HG02642 (cell line): ENCODE measurements at regions not wholly inside any gene's neighbourhood (a gene's known extent, or its start where the extent isn't known, plus 50 kb on each side); places are given as distances from the start of the nearest gene placed in this dataset.

Source experiments
- ATAC-seq: cut with Tn5 transposase; IDR thresholded peaks from one replicate; pipeline ENCODE4 v1.9.1; 2021; ENCODE audit warnings: mild to moderate bottlenecking; ENCODE audit not compliant: unreplicated experiment, poor library complexity

DNA sequence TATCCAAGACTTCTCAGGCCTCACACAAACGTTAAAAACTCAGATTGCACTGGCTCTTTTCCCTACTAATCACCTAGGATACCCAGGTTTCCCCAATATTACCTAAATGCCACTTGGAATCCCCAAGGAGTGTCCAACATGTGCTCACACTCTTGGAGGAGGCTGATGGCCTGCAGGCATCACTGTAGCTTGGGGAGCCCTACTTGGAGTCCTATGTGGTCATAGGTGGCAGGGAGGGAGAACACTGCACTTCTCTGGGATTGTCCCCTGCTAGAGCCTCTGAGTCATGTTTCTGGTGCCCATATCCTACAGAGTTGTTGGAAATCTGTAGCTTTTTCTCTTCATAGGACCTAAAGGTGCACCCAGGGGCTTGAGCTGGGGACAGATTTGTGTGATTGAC, 433.7 kb downstream of the ARHGEF28 start:
- no peak for ATAC-seq

DNA sequence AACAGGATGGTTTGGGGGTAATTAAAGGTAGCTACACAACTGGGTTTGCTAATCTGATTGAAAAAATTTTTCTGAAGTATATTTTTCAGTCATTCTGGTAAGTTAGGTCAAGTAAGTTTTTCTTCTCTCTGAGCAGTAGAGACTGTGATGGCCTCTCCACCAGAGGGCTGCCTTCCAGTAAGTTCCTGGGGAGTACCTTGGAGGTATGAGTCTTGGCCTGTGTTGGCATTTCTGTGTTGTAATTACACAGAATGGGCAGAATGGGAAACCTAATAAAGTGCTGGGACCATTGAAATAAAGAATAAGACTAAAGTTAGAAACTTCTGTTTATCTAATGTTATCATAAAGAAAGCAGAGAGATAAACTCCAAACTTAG, 430.8 kb downstream of the ARHGEF28 start:
- ATAC-seq: no peak

DNA sequence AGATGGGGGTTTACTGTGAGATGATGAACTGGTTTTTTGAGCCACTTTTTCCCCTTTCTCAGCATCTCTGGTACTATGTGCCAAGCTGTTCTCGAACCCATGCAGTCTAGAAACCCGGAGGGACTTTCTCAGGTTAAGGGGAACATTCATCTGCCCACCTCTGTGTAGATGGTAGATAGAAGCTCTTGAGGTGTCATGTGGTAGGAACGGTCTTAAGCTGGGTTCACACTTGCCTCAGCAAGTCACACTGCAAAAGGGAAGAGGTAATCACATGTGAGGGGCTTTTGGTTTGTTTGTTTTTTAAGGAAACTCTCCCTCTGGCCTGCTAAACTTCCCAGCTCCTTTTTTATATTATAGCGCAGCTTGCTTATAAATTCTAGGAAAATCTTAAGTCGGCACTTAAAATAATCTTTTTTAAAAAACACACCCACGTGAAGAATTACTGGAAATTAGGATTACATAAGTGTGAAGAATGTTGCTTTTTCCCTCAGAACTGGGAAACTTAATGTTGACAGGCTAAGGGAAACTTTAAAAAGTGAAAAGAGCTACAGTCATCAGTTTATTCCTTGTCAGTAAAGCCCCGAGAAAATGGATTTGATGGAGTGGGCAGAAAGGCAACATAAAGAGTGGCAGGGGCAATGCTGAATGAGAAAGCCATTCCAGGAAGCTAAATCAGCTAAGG, 430.3 kb downstream of the ARHGEF28 start:
- no peak for ATAC-seq

DNA sequence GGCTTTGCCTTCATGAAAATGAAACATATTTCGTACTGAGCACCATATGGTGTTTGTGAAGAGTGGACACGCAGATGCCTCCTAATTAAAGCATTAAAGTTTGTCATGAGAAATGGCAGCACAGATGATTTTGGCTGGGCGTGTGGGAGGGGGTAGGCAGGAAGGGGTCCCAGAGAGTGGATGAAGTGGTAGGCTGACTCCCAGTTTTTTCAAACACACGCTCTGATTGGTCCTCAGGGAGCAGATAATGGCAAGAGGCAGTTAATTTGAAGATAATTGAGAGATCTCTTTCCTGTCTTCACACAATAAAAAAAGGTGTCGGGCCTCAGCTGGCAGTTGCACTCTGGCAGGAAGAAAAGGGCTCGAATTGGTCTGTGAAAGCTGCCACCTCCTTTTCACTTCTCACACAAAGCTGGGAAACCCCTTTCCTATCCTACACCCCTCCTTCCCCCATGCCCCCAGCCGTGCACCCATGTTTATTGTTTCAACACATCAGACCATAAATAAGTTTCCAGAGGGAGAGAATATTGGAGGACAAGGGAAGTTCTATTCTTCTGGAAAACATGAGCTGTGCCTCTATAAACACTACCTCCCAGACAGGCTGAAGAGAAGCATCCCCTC, 429.6 kb downstream of the ARHGEF28 start:
- ATAC-seq: no peak

- no peak for ATAC-seq
These were observed 428.8 kb downstream of the ARHGEF28 start for GRCh38 chr5:74054641-74055421.

GRCh38 chr5:74054139-74054538, 428.1 kb downstream of the ARHGEF28 start:
- ATAC-seq: no peak

DNA sequence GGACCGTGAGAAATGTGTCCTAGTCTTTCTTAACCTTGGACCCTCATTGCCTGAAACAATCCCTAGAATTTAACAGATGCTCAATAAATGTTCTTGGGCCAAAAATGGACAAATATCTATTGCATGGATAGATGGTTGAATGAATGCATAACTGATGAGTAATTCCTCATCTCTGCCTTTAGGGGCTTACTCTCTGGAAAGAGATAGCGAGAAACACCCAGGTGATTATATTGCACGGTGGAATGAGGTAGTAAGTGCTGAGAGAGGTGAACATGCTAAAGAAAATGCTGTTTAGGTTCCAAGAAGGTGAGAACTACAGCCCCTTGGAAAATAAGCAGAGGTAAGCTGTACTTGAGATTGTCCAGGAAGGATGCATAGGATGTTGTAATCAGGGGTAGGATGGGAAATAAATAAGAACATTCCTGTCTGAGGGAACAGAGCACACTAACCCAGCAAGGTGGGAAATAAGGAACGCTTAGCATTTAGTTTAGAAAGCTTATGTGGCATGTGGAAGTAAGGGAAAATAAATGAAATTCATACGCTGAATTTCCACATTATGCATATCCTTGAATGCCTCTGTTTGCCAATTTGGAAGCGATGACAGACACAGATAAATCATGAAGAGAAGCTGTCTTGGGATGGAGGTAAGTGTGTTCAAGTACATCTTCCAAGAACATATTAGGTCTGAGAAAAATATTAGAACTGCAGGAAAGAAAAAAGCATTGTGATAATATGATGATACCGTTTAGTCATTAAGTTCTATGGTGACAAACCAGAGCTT, 426.6 kb downstream of the ARHGEF28 start:
- ATAC-seq: no peak

DNA sequence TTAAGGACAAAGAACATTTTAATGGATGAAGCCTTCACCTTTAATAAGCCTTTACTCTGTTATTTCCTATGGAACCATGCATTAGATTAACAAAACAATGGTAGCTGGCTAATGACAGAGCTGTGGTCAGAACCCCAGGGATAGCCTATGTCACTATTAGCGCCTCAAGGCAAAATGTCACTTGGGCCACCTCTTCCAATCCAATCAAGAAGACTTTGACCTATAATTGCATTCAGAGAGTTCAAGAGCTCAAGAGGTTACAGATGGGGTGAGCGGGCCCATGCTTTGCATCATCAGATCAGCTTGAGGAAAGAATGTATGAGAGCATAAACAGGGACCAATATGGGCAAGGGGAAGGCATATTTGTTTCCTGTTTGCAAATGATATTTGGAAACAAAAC, 425.1 kb downstream of the ARHGEF28 start:
- ATAC-seq: no peak

- ATAC-seq: no peak
These were observed 418.9 kb downstream of the ARHGEF28 start for GRCh38 chr5:74044936-74045335.

DNA sequence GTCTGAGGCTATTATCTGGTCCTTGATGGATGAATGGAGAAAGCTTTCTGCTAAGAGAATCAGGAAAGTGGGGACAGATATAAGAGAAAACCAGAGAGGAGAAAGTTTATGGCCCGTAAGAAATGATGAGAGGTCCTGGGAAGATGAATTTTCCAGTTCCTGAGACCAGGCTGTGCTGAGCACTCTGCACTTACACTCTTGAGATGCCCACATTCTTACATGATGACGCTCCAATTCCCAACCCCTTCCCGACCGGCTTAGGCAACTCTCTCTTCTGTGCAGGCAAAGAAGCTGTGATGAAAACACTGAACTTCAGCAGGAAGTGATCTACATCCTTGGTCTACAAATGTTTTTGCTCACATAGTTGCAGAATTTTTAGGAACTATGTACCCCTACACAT, 417.0 kb downstream of the ARHGEF28 start:
- ATAC-seq: no peak

GRCh38 chr5:74042559-74042958, 416.6 kb downstream of the ARHGEF28 start:
- no peak for ATAC-seq

DNA sequence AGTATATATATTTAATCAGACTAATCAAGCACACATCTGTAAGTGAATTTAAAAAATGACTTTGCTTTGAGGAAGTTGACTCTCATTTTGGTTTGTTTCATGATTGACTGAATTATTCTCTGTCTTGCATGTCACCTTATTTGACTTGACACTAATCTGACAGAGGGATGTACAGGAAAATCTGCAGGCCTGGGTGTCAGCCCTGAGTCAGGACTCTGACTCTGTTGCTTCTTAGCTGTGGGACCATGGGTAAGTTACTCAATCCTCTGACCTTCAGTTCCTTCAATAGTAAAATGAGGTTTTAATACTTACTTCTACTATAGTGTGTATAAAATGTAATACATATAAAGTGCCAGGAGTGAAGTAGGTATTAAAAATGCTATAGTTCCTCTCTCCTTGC, 415.9 kb downstream of the ARHGEF28 start:
- no peak for ATAC-seq

DNA sequence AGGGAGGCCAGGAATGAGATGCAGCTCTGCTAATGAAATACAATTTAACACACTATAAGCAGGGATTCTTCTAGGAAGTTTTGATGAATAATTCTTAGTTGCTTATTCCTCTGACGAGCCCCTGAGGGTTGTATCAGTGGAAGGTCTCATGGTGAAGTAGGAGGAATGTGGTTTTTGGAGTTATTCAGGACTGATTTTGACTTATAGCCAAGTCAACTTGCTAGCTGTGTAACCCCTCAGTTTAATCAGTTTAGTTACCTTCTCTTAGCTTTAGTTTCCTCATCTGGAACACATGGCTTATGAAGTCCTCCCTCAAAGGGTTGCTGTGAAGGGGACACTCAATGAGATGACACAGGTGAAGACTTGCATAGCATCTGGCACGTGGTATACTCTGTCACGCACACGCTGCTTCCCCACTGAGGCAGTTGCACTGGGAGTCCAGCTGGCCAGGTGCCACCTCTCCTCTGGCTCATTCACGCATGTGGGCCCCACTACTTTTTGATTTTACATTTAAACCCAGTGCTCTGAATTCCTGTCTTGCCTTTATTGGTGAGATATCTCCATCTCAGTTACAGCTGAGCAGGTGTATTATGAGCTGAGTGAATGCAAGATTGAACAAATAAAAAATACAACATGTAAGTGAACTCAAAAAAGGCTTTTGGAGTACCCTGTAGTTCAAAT, 415.0 kb downstream of the ARHGEF28 start:
- no peak for ATAC-seq

DNA sequence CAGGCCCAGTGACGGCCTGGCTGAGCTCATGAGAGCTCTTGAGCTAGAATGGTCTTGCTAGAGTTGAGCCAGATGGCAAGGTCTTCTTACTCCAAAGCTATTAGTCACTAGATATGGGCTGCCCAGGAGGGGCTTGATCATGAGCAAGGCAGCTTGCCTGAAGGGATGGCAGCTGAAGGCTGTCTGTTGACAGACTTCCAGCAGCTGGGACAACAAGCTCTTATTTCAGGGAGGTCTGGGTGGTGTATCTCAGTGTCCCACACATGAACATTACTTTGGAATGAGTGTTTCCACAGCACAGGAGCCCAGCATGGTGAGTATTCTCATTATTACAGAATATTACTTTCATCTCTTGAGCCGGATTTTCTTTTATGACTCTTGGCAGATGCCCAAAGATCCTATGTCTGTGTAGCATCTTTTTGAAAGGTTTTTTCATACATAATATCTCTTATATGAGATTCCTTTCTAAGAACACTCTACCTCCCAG, 414.1 kb downstream of the ARHGEF28 start:
- ATAC-seq: no peak

- no peak for ATAC-seq
These were observed 411.3 kb downstream of the ARHGEF28 start for GRCh38 chr5:74037321-74037720.

DNA sequence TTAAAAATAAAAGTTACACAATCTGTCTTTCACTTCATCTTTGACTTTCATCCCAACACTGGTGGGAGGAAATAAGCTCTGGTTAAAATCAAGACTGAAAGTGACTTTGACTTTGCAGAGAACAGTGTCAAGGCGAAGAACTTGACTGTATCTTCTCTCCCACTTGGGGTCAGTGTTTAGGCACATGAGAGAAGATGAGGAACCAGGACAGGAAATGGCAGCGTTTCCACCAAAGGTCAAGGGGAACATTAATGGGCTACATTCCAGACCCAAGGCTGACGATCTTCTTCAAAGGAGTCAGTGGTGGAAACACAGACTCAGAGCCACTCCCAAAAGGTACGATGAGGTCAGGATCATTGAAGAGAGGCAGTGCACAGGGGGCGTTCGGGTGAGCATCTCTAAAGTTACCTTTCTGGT, 409.5 kb downstream of the ARHGEF28 start:
- peak; percentile 55 for ATAC-seq

- ATAC-seq: no peak
These were observed 408.7 kb downstream of the ARHGEF28 start for GRCh38 chr5:74034733-74035132.

- ATAC-seq: no peak
These were observed 406.6 kb downstream of the ARHGEF28 start for GRCh38 chr5:74032617-74033016.

DNA sequence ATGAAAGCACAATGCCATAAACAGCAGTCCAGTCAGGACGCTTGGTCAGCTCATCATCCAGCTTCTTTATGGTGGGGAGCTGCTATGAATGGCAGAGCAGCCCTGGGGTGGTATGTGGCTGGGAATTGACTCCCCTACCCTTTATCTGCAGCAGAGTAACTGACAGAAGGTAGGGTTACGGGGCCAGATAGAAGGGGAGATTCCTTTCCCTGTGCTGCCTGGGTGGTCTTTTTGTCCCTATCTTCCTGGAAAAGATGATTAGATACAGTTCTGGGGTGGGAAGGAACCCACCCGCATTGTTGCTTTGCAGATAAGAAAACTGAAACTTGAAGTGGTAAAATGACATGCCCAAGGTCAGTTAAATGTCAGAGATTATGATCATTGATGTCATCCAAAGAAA, 405.5 kb downstream of the ARHGEF28 start:
- no peak for ATAC-seq

DNA sequence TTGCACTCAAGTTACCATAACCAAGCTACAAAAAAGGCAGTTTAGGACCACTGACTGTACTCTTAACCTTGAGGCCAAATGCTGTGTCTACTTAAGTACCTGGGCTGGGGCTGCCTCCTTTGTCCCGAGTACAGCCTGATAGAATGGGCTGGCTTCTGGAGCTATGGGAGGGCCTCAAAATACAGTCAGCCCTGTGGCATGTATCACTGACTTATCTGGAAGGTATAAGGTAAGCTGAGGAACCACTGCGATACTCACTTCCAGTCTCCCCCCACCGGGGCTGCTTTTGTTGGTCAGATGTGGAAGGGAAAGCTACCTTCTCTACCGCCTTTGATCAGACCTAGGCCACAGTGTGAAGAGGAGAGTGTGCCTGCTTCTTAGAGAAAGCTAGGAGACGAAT, 404.8 kb downstream of the ARHGEF28 start:
- ATAC-seq: no peak
